NT2/D1 (cell line): ENCODE measurements at regions not wholly inside any gene's neighbourhood (a gene's known extent, or its start where the extent isn't known, plus 50 kb on each side); places are given as distances from the start of the nearest gene placed in this dataset.

Experiments used
- SUZ12 ChIP-seq: IDR thresholded peaks from 2 replicates; pipeline ENCODE4 v1.6.1; 2011; ENCODE audit not compliant: insufficient read length, insufficient read depth; ENCODE audit errors: extremely low read depth
- YY1 ChIP-seq: IDR thresholded peaks from 2 replicates; pipeline ENCODE4 v1.6.1; 2011; ENCODE audit not compliant: insufficient read length, insufficient read depth
- ZNF274 ChIP-seq: IDR thresholded peaks from 2 replicates; pipeline ENCODE4 v1.6.1; 2011; ENCODE audit warnings: mild to moderate bottlenecking, low read depth, low read length

- TF ChIP-seq ZNF274 (no peak), YY1 (no peak), SUZ12 (no peak)
Measured at GRCh38 chr2:48132271-48132625, 182.2 kb upstream of the FOXN2 start.
